ENCODE measurements at regions not wholly inside any gene's neighbourhood (a gene's known extent, or its start where the extent isn't known, plus 50 kb on each side); places are given as distances from the start of the nearest gene placed in this dataset.
"Not testable (repeated sequence)": the region's sequence is repeated elsewhere in the genome, so short reads cannot be mapped to it uniquely, and the experiment has no call there.

DNA sequence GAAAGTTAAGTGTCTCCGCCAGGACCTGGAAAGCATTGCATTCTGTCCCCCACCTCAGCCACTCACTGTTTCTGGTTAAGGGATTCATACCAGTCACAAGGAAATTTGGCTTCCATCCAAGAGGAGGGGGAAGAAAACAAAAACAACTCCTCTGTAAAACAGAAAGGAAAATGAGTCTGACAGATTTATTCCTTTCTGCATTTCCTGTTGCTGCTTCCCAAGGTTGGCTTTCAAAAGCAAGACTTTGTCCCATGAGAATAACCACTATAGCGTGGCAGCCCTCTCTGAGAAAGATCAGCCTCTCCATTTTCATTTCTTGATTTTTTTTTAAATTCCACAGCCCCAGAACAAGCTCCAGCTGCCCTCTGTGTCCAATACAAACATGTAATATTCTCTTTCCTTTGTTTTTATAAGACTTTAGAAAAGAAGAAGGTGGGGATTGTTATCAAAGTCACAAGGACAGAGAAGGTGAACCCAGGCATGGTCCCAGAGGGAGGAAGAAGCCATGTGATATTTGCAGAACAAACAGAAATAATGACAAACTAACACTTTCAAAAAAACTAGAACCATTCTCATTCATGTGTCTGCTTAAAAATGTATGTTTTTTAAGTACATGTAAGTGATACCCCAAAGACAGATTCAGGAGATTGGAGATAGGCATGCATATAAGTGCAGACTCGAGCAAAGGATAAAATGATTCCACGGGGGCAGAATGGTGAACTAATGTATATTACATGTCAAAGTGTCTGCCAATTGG is 90.7 kb upstream of the DCLK2 start:
- no peak for DNase-seq

DNA sequence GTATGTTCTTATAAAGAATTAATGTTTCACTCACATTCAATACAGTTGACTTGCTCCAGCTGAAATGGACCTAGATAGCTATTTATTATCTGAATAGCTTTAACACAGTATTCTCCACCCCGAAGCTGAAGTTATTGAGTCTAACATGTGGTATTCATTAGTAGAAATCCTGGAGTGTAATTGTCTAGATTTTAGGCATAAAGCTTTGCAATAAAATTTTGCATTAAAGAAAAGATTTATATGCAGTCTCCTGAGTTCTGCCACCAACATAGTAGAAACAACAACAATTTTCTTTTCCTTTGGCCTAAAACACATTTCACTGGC is 90.2 kb upstream of the DCLK2 start:
- DNase-seq, result no peak

DNA sequence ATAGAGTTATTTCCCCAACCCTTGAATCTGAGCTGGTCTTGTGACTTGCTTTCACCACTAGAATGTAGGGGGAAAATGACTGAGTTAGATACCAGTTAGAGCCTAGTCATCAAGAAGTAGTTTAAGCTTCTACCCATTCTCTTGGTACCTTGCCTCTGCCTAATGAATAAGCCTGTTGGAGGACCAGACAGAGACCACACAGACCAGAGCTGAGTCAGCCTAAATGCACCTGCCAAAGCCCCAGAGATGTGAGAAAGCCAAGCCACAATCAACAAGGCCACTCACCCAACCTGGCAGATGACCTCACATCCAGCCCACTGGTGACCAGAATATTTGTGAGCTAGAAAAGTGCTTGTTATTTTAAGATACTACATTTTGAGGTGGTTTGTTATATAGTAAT is 85.2 kb upstream of the DCLK2 start:
- no peak for DNase-seq

DNA sequence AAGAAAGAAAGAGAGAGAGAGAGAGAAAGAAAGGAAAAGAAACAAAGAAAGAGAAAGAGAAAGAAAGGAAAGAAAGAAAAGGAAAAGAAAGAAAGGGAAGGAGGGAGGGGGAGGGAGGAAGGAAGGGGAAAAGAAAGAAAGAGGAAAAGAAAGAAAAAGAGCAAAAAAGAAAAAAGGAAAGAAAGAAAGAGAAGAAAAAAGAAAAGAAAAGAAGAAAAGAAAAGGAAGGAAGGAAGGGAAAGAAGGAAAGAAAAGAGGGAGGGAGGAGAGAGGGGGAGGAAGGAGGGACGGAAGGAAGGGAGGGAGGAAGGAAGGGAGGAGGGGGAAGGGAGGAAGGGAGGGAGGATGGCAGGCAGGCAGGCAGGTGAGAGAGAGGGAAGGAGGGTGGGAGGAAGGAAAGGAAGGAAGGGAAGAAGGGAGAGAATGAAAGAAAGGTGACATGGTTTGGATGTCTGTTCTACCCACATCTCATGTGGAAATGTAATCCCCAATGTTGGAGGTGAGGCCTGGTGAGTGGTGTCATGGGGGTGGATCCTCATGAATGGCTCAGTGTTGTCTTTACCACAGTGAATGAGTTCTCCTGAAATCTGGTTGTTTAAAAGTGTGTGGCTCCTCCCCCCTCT is 83.0 kb upstream of the DCLK2 start:
- DNase-seq, result no peak

DNA sequence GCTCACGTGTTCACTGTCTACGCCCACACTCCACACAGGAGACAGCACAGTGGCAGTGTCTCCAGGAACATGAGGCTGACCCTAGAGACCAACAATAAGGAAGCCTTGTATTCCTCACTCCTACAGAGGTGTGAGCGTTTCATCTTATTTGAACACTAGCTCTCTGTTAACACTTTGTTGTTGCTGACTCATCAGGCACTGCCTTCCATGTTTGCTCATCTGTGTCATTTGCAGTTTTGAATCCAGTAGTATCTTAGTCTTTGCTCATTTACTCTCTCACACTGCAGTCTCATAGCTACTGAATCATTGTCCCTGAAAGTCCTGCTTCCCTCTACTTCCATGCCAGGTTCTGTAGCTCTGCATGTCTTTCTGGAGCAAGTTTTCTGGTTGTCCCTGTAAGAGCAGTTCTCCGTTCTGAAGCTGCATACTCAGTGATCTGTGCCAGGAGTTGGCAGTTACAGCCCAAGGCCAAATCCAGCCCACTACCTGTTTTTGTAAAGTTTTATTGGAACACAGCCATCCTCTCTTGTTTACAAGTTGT is 80.3 kb upstream of the DCLK2 start:
- DNase-seq, result no peak

DNA sequence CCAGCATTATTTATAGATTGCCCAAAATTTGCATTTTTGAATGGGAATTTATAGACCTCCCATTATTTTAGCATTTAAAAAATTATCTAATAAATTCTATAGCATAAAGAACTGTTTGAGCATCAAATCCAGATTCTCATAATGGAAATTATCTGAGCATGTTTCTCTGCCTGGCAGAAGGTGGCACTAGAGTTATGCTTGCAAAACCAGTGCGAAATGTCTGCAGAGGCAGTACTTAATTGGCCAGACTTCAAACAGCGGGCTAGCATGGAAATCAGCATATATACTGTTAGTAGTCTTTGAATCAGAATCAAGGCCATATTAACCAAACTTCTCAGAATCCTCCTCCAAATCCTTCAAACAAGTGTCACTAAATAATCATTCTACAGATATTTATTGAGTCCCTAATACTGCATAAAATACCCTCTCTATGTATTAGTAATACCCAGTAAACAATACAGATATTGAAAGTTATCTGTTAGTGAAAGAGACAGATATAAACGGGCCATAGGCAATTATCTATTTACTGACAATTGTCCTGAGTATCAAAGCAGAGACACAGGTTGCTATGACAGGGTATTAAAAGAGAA is 78.7 kb upstream of the DCLK2 start:
- no peak for DNase-seq

DNA sequence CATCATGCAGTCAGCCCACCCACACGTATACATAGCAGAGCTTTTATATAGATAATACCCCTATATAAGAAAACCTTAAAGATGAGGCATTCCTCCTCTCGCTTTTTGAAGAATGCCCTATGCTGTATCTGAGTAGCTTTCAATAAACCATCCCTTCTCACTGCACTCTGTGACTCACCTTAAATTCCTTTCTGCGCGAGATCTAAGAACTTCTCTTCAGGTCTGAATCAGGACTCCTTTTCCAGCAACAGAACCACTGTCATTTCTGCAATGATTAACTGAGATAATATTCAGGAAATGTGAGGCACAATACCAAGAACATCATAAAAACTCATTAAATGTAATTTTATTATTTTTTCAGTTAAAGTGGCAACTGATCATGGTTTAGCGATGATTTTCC is 76.4 kb upstream of the DCLK2 start:
- no peak for DNase-seq

DNA sequence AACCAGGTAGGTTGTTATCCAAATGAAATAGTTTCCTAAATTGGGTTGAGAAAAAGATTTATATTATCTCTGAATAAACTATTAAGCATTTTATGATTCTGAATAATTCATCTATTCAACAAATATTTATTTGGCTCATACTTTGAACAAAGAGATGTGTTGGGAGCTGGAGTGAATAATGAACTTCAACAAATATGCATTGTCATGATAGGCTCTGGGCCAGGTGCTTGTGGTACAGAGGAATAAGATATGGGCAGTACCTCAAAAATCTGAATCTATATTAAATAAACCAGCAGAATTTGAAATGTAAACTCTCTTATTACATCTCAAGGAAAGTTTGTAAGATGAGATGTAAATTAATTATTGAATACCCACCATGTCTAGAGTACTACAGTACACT is 75.7 kb upstream of the DCLK2 start:
- DNase-seq, result no peak

DNA sequence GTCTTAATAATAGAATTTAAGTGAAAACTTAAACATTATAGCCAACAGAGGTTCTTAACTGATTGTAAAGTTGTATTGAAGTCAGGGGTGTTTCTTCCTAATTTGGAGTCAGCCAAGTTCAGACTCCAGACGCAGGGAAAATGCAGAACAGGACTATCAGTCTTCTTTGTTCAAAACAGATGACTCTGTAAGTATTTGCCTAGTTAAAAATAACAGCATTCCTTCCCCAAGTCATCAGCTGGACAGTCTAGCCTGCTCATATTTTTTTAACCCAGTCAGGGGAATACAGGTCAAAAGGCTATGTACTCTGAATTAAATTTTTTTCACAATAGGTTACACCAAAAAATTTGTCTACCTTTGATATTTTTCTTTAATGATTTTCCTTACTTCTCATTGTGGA is 73.8 kb upstream of the DCLK2 start:
- DNase-seq, result no peak

DNA sequence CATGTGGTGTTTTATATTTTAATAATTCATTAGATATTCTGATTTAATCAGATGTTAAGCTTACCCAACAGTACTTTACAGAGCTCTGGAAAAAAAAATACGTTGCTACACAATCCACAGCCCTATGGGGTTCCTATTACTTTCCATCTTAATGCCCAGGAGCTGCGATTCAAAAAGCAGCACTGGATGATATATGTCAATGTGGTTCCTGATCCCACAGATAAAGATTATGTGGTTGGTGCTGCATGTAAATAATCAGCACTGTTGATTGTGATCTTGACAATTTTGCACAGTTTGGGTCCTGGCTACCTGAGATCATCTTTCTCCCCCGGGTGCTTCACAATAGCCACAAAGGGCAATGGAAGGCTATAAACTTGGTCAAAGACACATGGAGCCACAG is 72.7 kb upstream of the DCLK2 start:
- no peak for DNase-seq

DNA sequence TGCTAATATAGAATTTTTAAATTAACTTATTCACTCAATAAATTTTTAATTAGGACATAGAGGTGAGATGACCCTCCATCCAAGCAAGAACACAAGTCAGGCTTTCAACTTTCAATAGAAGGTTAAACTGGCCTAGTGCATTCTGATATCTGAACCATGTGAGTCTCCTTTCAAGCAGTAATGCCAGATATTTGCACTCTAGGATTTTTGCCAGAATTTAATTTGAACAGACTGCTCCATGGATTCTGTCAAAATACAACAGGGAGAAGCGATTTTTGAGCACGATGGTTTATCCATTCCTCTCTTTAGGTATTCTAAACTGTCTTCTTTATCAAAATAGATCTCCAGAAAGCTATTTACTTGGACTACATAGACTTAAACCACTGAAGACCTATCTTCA is 72.0 kb upstream of the DCLK2 start:
- no peak for DNase-seq

DNA sequence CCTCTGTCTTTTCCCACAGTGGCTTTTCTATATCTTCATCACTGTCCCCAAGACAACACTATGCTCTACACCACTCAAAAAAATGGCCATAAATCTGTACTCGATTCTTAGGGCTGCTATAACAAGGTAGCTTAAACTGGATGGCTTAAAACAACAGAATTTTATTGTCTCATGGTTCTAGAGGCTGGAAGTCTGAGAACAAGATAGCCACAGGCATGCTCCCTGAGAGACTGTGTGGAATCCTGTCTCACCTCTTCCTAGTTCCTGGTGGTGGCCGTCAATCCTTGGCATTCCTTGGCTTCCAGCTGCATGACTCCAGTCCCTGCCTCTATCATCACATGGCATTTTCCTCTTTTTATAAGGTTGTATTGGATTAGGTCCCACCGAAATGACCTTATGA is 70.7 kb upstream of the DCLK2 start:
- DNase-seq, result no peak

DNA sequence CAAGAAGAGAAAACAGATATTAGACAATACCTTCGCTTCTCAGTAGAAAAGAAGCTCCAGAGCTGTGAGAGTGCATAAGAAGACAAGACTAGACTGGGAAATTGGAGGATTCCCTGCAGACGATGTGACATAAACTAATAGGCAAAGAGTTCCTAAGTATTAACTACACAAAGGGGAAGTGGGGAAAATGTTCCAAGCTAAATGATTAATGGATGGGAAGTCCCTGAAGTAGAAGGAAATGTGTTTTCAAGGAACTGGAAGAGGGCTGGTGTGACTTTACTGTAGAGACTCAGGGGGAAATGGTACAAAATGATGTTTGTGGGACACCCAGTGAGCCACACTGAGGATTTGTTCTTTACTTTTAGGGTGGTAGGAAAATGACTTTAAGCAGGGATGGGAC is 69.7 kb upstream of the DCLK2 start:
- DNase-seq, result no peak

DNA sequence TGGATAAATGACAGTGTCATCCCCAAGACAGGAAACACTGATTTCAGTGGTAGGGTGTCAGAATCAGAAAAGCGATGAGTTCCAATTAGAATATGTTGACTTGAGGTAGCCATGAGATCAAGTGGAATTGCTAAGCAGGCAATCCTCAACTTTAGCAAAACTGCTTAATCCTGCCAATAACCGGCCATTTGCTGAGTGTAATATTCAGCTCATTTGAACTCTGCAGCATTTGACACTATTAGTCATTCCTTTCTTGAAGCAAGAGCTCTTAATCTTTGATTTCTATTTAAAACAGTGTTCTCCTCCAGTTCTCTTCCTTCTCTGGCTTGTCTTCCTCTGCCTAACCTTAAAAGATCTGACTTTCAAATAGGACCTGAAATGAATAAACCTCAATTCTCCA is 68.7 kb upstream of the DCLK2 start:
- no peak for DNase-seq

DNA sequence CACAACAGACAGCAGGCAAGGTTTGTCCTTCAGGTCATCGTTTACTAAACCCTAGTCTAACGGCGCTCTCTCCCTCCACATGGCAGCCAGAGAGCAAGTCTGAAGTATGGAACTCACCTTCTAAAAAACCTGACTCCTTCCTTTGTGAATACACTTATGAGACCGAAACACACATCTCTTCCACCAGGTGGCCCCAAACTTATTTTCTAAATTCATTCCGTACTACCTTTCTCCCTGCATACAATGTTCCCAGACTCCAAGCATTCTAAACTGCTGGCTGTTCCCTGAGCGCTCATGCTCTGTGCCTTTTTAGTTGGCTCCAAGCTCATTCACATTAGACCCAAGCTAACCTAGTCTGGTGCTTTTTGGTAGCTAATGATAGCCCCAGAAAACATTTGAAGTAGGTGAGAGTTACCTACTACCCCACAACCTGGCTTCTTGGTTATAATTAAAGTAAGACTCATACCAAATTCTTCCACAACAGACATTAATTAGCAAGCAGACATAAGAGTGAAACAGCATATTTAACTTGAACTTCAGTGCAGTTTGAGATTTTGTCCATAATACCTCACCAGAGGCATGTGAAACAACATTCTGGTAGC is 67.6 kb upstream of the DCLK2 start:
- DNase-seq, result no peak

DNA sequence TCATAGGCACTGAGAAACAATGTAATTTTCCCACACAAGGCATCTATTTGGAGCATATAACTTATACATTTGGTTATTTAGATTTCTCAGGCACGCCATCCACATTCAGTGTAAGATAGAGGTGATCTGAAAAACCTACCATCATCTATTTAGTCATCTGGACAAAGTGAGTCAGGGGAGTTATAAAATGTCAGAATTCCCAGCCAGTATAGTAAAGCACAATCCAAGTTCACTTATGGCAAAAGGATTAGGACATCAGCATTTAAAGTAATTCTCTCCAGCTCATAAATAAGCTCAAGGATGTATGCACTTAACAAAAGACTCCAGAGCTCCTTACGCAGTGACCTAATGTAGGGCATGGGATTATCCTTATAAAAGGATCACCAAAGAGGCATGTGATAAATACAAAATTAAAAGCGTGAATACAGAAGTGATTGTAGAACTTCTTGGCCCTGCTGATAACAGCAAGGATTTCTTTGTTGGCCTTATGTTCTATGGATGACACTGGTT is 65.3 kb upstream of the DCLK2 start:
- no peak for DNase-seq

DNA sequence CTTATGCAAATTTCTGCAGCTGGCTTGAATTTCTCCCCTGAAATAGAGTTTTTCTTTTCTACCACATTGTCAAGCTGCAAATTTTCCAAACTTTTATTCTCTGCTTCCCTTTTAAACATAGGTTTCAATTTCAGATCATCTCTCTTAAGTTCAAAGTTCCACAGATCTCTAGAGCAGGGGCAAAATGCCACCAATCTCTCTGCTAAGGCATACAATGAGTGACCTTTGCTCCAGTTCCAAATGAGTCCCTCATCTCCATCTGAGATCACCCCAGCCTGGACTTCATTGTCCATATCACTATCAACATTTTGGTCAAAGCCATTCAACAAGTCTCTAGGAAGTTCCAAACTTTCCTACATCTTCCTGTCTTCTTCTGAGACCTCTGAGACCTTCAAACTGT is 62.3 kb upstream of the DCLK2 start:
- not testable (repeated sequence) for DNase-seq

DNA sequence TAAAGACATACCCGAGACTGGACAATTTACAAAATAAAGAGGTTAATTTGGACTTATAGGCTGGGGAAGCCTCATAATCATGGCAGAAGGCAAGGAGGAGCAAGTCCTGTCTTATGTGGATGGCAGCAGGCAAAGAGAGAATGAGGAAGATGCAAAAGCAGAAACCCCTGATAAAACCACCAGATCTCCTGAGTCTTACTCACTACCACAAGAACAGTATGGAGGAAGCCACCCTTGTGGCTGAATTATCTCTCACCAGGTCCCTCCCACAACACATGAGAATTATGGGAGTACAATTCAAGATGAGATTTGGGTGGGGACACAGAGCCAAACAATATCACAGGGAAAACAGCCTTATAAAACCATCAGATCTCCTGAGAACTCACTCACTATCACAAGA is 61.6 kb upstream of the DCLK2 start:
- not testable (repeated sequence) for DNase-seq

DNA sequence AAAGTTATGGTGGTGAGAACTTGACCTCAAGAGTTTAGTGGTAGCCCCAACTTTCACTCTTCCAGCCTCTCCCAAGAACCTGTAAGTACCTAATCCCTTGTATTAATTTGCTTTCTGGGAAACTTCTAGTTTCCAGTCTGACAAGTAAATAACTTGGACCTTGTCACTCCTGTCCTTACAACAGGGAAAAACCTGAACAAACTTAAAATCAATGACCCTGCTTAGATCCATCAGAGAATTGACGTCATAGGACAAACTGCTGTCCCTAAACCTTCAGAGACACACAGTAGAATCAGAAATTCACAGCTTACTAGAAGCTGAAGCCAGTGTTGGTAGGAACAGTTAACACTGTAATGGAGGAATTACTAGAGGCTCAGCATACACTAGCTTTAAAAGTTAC is 60.0 kb upstream of the DCLK2 start:
- DNase-seq, result no peak

DNA sequence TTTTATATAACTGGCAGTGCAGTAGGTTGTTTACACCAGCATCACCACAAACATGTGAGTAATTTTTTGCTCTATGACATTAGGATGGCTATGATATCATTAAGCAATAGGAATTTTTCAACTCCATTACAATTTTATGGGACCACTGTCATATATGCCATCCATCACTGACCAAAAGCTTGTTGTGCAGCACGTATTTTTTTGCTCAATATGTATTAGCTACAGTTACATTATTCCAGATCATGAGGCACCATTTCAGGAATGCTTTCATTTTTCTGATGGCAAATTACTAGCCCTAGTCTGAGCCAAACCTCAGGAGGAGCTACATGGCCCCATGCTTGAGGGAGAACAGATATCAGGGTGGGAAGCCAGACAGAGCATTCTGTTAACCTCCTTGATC is 56.8 kb upstream of the DCLK2 start:
- no peak for DNase-seq

DNA sequence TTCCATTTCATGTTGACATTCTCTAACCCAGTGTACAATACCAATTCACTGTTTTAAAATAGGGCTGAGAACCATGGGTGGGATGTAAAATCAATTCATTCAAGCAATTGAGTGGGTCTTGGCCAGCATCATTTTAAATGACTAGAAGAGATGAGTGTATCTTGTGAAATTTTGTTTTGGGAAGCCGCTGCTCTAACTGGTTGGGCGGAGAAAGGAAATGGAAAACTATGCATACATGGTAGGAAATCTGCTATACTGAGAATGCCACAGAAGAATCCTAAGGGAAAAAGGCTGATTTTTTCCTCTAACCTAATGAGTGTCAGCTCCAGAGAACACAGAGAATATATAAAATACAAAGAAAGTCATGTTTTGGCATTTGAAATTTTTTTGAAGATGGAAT is 54.8 kb upstream of the DCLK2 start:
- DNase-seq, result no peak

DNA sequence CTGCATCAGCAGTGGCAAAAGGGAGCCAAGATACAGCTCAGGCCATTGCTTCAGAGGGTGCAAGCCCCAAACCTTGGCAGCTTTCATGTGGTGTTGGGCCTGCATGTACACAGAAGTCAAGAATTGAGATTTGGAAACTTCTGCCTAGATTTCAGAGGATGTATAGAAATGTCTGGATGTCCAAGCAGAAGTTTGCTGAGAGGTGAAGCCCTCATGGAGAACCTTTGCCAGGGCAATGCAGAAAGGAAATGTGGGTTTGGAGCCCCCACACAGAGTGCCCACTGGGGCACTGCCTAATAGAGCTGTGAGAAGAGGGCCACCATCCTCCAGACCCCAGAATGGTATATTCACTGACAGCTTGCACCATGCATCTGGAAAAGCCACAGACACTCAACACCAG is 51.3 kb upstream of the DCLK2 start:
- not testable (repeated sequence) for DNase-seq

Measured in activated CD4-positive, alpha-beta T cell treated with anti-CD3 and anti-CD28 coated beads for 4 hours (primary cell).